SK-N-MC (cell line): ENCODE measurements at regions not wholly inside any gene's neighbourhood (a gene's known extent, or its start where the extent isn't known, plus 50 kb on each side); places are given as distances from the start of the nearest gene placed in this dataset.

Experiments used
- EZH2 ChIP-seq: fragments of 200-600 bp; sonication (generic); IDR thresholded peaks from one replicate; pipeline ENCODE4 v1.6.1; 2017; ENCODE audit warnings: antibody characterized with exemption
- POLR2AphosphoS5 ChIP-seq: IDR thresholded peaks from 2 replicates; pipeline ENCODE4 v1.6.1; 2012; ENCODE audit warnings: mild to moderate bottlenecking, low read depth, low read length, borderline replicate concordance

GRCh38 chr9:71629578-71630215, 138.6 kb downstream of the CEMIP2 start:
- TF ChIP-seq POLR2AphosphoS5 = no peak
- TF ChIP-seq EZH2 = no peak
